NCI-H1930 (cell line): ENCODE measurements at regions not wholly inside any gene's neighbourhood (a gene's known extent, or its start where the extent isn't known, plus 50 kb on each side); places are given as distances from the start of the nearest gene placed in this dataset.

Experiments
- DNase-seq, 2 experiments: peaks; one replicate each; lab custom pipeline; 2025; lab: John Stamatoyannopoulos, UW

DNA sequence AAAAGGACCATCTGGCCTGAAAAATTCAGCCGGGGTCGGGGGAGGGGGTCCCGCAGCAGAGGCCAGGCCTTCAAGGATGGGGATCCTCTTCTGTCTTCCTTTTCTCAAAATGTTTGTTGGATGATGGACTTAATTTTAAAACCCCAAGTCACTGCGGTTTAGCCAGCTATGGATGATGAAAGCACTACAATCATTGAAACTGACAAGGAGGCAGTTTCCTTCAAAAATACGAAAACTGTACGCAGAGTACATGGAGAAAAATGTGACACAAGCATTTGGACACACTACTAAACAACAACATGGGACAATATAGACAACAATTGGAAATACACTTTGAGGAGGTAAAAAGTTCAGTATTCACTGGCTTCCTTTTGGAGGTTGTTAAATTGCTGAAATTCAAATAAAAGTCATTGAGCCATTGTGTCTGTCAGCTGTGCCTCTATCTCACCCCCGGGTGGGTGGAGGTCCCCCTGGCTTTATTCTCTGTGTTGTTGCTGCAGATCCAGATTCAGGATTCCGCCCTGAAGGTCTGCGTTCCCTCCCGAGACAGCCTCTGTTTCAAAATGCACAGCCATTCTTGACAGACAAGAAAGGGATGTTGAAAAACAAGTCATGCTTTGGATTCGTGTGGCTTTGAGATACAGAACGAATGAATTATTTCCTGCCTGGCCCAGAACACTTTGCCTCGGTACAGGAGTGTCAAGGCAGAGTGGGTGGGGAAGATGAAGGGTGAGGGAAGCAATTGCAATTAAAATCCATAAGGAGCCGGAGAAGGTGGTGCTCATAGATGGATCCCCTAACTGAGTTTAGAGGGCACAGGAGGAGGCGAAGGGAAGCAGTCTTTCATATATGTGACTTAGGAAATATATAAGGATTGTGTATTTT, 118.2 kb downstream of the TTLL2 start:
- DNase-seq = no peak

GRCh38 chr6:167444602-167445346, 119.9 kb downstream of the TTLL2 start:
- no peak for DNase-seq

- no peak for DNase-seq
These were observed 120.7 kb downstream of the TTLL2 start for GRCh38 chr6:167445568-167445967.

DNA sequence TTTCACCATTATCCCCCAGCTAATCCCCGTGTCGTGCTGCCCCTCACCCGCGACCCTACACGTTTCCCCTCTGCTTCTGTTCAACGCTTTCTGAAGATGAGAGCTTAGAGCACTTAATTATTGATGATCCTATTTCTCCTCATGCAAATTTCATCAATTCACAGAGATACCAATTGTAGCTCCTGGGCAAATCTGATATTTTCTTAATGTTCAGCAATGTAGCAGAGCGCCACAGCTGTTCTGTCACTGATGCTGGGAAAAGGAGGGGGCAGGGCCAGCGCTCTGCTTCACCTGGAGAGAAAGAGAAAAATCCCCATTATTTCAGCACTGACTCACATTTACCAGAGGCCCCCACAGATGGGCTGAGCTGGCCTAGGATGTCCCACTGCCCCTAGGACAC, 121.2 kb downstream of the TTLL2 start:
- no peak for DNase-seq

DNA sequence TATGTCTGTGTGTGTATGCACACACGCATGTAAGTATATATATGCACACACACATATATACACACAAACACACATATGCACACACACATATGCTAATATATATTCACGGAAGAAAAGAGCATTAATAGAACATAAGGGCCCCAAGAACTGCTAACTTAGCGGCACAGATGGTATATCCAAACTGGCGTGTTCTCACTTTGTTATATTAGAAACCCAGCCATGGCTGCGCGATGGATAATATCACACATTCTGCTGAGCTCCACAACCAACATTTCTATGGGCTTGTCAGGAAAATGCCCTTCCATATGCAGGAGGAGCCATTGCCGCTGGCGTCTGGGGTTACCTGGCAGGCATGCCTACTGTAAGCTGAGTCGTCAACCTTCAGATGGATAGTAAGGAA, 122.1 kb downstream of the TTLL2 start:
- DNase-seq = no peak

DNA sequence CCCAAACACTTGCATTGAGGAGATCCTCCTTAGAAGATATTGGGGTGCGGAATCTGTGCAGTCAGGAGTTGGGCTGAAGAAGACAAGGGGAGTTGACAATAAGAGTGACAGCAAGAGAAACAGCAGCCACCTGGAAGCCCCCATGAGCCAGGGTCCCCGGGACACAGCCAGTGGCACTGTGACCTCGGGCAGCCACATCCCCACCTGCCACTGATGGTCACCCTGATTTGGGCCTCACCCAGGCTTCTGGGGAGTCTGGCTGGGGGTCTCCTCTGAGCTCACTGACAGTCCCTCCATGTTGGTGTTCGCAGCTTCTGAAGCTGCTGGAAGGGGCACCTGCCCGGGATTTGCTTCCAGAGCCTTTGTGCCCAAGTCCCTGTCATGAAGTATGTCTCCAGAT, 123.5 kb downstream of the TTLL2 start:
- DNase-seq = no peak

- DNase-seq = no peak
These were observed 124.4 kb downstream of the TTLL2 start for GRCh38 chr6:167449094-167449861.

- no peak for DNase-seq
These were observed 125.7 kb downstream of the TTLL2 start for GRCh38 chr6:167450626-167451025.

DNA sequence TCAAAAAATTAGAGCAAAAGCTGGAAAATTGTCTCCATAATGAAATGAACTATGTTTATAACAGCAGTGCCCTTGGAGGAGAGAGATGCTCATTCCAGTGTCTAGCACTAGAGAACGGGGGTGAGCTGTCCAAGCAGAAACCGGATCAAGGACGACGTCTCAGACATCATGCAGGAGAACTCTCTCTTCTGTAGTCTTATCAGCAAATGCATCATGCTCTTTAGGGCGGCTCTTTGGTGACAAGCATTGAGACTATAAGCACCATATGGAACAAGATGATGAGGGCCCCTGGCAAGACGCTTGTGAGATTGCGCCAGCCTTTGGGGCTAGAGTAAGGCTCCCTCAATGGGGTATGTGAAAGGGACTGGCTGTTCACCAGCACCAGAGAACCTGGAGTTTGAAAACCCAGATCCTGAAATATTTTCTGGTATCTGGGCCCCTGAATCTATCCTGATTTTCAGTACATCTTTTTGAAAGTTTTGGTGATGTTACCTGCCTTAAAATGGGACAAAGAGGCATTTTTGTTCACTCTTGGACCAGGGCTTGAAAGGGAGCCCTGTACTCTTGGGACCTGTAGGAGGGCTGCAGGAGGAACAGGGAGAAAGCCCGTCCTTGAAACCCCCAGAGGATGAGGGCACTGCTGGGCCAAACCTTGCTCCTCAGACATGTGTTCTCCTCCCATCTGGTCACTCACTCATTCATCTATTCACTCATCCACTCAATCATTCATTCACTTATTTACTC, 127.6 kb downstream of the TTLL2 start:
- DNase-seq = no peak

GRCh38 chr6:167453082-167453446, 128.2 kb downstream of the TTLL2 start:
- no peak for DNase-seq

DNA sequence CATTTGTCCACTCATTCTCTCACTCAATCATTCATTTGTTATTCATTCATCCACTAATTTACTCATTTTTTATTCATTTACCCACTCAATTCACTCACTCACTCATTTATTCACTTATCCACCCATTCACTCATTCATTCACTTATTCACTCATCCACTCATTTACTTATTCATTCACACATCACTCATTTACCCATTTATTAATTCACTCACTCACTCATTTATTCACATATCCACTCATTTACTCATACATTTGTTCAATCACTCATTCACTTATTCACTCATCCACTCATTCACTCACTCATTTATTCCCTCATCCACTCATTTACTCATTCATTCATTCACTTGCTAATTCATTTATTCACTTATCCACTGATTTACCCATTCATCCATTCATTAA, 129.1 kb downstream of the TTLL2 start:
- no peak for DNase-seq

DNA sequence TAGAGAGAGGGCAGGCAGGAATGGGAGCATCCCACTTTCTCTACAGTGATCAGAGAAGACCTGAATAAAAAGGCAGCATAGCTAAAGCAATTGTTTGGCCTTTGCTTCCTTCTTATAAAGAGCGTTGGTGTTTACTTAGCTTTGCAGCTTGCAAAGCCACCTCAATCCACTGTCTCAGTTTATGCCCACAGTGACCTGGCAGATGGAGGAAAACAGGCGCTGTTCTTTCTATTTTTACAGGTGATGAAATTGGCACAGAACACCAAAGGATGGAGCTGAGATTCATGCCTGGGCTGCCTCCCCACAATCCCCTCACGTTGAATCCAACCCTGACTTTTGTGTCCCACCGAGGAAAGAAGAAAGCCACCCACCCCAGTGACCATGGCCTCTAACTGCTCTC, 130.5 kb downstream of the TTLL2 start:
- no peak for DNase-seq

DNA sequence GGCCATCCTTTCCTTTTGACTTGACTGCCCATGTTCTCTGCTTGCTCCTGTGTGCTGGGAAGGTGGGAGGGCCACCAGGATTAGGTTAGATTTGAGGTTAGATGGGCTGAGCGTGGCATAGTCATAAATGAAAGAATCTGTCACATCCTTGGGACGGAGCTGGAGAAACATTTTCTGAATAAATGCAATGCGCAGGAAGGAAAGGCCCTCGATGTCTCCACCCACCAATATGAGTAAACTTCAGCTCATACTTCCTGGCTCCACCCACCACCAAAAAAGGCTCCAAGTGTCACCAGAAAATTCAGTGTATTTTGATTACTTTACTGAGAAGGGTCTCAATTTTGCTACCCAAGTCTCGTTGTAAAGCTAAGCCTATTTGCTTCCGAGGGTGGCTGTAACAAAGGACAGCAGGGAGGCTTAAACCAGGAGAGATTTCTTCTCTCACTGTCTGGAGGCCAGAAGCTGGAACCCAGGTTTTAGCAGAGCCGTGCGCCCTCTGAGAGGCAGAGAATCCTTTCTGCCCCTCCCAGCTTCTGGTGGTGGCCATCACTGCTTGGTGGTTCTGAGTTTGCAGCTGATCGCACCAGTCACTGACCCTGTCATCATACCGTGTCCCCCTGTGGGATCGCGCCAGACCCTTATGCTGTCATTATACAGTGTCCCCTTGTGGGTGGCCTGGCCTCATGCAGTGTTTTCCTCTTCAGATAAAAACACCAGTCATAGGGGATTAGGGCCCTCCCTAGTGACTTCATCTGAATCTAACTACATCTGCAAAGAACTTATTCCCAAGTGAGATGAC, 137.8 kb downstream of the TTLL2 start:
- no peak for DNase-seq

DNA sequence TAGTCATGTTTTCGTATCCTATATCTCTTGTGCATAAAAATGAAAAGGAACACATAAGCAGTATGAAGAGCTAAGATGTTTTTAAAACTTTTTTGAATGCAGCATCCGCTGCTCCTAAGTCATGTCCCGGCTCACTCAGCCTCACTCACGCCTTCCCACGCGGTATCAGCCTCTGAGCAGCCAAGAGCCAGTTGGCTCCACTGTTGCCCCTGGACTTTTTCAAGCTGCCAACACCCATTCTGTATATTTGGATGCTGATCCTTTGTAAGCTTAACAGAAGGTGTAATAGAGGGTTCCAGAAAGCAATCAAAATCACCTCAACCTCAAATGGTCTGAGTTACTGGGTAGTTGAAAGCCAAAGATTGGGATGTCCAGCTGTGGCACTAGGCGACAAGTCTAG, 139.3 kb downstream of the TTLL2 start:
- DNase-seq = no peak

DNA sequence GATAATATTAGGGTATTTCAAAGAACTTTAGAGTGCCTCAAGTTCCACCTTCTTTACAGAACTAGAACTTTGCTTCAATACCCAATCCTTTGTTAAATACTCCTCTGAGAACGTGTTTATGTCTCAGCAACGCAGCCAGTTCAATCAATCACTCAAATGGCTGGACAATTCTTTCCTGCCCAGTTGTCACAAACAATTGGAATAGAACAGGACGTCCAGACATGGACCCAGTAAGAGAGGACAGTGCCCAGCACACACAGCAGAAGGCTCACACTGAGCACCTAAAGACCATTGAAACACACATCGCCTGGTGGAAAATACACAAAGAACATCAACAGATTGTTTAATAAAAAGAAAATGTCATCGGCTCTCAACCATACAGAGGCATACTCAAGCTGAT, 140.6 kb downstream of the TTLL2 start:
- no peak for DNase-seq

- no peak for DNase-seq
These were observed 142.4 kb downstream of the TTLL2 start for GRCh38 chr6:167467282-167467681.

DNA sequence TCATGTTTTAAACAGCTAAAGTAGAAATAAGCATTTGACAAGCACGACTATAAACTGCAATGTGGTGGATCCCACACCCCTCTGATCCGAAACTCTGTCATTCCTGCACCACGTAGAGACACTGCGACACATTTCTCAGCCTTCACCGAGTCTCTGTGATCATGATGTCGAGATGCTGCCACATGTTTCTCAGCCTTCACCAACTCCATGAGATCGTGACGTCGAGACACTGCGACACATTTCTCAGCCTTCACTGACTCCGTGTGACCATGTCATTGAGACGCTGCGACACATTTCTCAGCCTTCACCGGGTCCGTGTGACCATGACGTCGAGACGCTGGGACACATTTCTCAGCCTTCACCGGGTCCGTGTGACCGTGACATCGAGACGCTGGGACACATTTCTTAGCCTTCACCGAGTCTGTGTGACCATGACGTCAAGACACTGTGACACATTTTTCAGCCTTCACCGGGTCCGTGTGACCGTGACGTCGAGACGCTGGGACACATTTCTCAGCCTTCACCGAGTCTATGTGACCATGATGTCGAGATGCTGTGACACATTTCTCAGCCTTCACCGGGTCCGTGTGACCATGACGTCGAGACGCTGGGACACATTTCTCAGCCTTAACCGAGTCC, 143.0 kb downstream of the TTLL2 start:
- DNase-seq = no peak

DNA sequence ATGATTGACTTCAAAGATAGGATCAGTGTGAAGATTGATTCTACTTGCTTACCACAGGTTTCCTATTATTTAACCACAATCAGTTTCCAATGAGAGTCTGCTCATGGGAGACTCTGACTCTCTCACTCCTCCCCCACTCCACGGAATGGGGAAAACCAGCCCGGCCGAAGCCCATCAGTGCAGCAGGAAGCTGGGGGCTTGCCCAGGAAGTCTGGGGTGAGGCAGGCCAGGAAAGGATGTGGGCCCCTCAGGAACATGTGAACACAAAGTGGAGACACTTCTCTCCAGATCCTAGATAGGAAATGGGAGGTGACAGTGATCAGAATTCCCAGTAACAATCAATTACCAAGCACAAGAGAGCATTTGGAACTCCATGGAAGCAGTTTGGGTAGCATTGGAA, 144.2 kb downstream of the TTLL2 start:
- DNase-seq = no peak

DNA sequence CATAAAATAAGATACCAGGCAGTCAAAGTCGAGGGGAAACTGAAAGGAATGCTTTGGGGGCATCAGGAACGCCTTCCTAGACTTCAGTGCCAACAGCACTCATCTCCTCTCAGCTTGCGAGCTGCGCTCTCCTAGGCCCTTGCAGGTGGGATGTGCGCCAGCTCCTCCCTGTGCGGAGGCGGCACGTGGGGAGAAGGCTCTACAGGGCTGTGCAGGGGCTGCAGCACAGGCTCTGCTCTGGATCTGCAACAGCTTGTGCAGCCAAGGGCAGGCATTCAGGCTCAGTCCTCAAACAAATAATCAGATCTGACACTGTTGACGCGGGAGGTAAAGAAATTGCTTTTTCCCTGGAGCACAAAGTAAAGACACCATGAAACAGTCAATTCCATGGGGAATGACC, 144.8 kb downstream of the TTLL2 start:
- DNase-seq = no peak

DNA sequence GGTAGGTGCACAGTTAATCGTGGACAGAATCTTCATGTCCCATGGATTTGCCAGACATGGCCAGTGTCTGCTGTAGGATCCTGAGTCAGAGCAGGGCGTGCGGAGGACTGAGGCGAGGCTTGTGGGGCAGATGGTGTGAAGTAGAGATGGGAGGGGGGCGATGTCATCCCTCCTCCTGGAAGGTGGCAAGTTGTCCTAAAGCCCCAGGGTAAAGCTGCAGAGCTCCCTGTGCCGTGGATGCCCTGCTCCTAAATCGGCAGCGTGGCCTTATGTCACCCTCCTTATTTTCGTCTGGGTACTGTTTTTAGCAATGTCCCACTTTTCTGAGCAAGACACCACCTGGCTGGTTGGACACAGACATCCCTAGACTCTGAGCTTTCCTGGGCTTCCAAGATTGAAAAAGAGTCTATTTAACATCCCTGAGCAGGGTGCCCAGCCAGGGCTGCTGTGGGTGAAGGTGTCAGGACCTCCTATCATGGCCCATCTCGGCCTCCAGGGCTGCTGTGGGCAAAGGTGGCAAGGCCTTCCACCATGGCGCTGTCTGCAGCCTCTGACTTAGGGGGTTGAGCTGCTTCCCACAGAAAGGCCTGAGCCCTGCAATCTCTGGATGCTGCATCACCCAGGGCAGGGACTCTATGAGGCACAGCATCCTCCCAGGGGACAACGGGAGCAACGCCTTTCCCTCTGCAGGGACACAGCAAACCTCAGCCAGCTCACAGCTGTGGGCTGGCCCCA, 145.4 kb downstream of the TTLL2 start:
- DNase-seq = no peak
